ENCODE measurements at regions not wholly inside any gene's neighbourhood (a gene's known extent, or its start where the extent isn't known, plus 50 kb on each side); places are given as distances from the start of the nearest gene placed in this dataset.

- TF ChIP-seq CTCF (IDR thresholded peaks at IDR 0.05; ENCODE audit: low read length) (no peak), EZH2 (optimal IDR thresholded peaks at IDR 0.05; ENCODE audit: low read depth, low read length) (no peak), EZH2phosphoT487 (IDR thresholded peaks at IDR 0.05; ENCODE audit: low read length) (no peak)
These were observed 359.2 kb downstream of the IDS start for GRCh38 chrX:149145845-149146285.

All from MM.1S (cell line).